Endothelial cell (in vitro differentiated cells): ENCODE measurements at regions not wholly inside any gene's neighbourhood (a gene's known extent, or its start where the extent isn't known, plus 50 kb on each side); places are given as distances from the start of the nearest gene placed in this dataset.

Source experiments
- DNase-seq: peaks from one replicate; pipeline ENCODE4 v3.0.0; 2021; ENCODE audit warnings: low spot score
- H3K27ac Mint-ChIP-seq: one replicate; pipeline ENCODE4 v1.8.0; 2021; ENCODE audit warnings: mixed read lengths, inconsistent platforms; ENCODE audit not compliant: unreplicated experiment
- H3K27me3 Mint-ChIP-seq: one replicate; pipeline ENCODE4 v1.8.0; 2021; ENCODE audit warnings: mild to moderate bottlenecking, moderate library complexity, mixed read lengths, inconsistent platforms; ENCODE audit not compliant: unreplicated experiment
- H3K36me3 Mint-ChIP-seq: one replicate; pipeline ENCODE4 v1.8.0; 2021; ENCODE audit warnings: mild to moderate bottlenecking, low read depth, mixed read lengths, inconsistent platforms; ENCODE audit not compliant: unreplicated experiment
- H3K4me1 Mint-ChIP-seq: one replicate; pipeline ENCODE4 v1.8.0; 2021; ENCODE audit warnings: mild to moderate bottlenecking, mixed read lengths, inconsistent platforms; ENCODE audit not compliant: unreplicated experiment
- H3K4me3 Mint-ChIP-seq: one replicate; pipeline ENCODE4 v1.8.0; 2021; ENCODE audit warnings: mild to moderate bottlenecking, mixed read lengths, inconsistent platforms; ENCODE audit not compliant: unreplicated experiment
- H3K9me3 Mint-ChIP-seq: one replicate; pipeline ENCODE4 v1.8.0; 2021; ENCODE audit warnings: mixed read lengths, inconsistent platforms; ENCODE audit not compliant: unreplicated experiment
- CTCF ChIP-seq: fragments of 200-600 bp; sonication (generic); IDR thresholded peaks from one replicate; pipeline ENCODE4 v1.5.0; 2021; ENCODE audit warnings: antibody characterized with exemption; ENCODE audit not compliant: unreplicated experiment

- Mint-ChIP-seq H3K9me3 (peaks cover 8% of the 10 kb centered on the region), H3K4me3 (no peak overlapping the region), H3K27me3 (peaks cover 6% of the 10 kb centered on the region), H3K36me3 (no peaks in the 10 kb centered on the region), H3K4me1 (no peaks in the 10 kb centered on the region), H3K27ac (no peak overlapping the region)
- TF ChIP-seq CTCF, result no peak
- DNase-seq, result no peak
Measured at GRCh38 chr20:41800040-41800439, 181.9 kb upstream of the CHD6 start.

GRCh38 chr20:41798930-41799502 lies 180.8 kb upstream of the CHD6 start:
- no peak overlapping the region for H3K27ac Mint-ChIP-seq
- DNase-seq, result no peak
- H3K4me3 Mint-ChIP-seq, result no peak overlapping the region

GRCh38 chr20:41786158-41786557 lies 168.0 kb upstream of the CHD6 start:
- H3K4me1 Mint-ChIP-seq, result no peaks in the 10 kb centered on the region
- H3K9me3 Mint-ChIP-seq, result no peaks in the 10 kb centered on the region
- no peaks in the 10 kb centered on the region for H3K36me3 Mint-ChIP-seq
- no peak for DNase-seq
- no peak overlapping the region for H3K27ac Mint-ChIP-seq
- TF ChIP-seq CTCF, result no peak
- H3K4me3 Mint-ChIP-seq, result no peak overlapping the region
- H3K27me3 Mint-ChIP-seq, result no peaks in the 10 kb centered on the region

More at GRCh38 chr20:41798930-41799502, 180.8 kb upstream of the CHD6 start:
- H3K9me3 Mint-ChIP-seq, result peaks cover 8% of the 10 kb centered on the region
- H3K4me1 Mint-ChIP-seq, result no peaks in the 10 kb centered on the region
- no peak for TF ChIP-seq CTCF
- H3K36me3 Mint-ChIP-seq, result no peaks in the 10 kb centered on the region
- H3K27me3 Mint-ChIP-seq, result peaks cover 6% of the 10 kb centered on the region

GRCh38 chr20:41784209-41784958 lies 166.2 kb upstream of the CHD6 start:
- Mint-ChIP-seq H3K4me3 (no peak overlapping the region), H3K27ac (no peak overlapping the region), H3K9me3 (peaks cover 7% of the 10 kb centered on the region), H3K27me3 (peaks cover 3% of the 10 kb centered on the region), H3K36me3 (peaks cover 5% of the 10 kb centered on the region), H3K4me1 (no peaks in the 10 kb centered on the region)
- TF ChIP-seq CTCF, result no peak
- DNase-seq, result no peak
